NCI-H748 (cell line): ENCODE measurements at regions not wholly inside any gene's neighbourhood (a gene's known extent, or its start where the extent isn't known, plus 50 kb on each side); places are given as distances from the start of the nearest gene placed in this dataset.
A peak's percentile ranks its signal among the peaks of the same experiment; 100 is the strongest.
"Not testable (repeated sequence)": the region's sequence is repeated elsewhere in the genome, so short reads cannot be mapped to it uniquely, and the experiment has no call there.

ENCODE experiments used
- DNase-seq: peaks from one replicate; lab custom pipeline; 2025; ENCODE audit not compliant: unreplicated experiment; lab: John Stamatoyannopoulos, UW

DNA sequence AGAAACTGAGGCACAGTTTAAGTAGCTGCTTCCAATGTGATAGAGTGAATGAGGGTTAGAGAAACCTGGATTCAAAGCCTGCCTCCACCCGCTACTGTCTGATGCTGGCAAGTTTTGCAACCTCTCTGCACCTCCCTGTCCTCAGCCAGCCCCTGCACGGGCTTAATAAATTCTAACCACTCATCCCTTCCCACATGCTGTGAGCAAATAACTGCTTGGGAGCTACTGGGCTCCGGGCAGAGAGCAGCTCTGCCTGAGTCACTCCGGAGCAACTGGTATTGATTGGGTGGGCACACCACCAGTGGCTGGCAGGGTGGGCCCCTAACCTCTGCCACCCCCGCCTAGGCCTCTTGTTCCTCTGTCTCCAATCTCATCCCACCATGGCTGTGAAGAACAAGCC lies 104.3 kb upstream of the SYT13 start:
- DNase-seq, result peak; percentile 62

DNA sequence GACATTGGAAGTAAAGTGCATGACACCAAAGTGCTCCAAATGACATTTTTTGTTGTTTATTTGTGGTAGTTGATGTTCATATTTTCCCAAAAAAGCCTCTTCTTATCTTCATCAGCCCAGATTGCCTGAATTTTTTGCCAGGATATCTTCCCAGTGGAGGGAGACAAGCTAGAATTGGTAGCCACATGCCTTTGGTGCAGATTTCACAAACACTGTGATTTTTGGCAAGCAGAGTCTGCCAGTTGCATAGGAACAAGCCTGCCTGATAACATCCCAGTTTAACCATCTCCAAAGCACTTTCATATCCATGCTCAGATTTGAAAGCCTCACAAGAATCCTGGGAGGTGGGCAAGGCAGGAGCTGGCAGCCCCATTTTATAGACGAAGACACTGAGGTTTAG lies 102.3 kb upstream of the SYT13 start:
- no peak for DNase-seq

DNA sequence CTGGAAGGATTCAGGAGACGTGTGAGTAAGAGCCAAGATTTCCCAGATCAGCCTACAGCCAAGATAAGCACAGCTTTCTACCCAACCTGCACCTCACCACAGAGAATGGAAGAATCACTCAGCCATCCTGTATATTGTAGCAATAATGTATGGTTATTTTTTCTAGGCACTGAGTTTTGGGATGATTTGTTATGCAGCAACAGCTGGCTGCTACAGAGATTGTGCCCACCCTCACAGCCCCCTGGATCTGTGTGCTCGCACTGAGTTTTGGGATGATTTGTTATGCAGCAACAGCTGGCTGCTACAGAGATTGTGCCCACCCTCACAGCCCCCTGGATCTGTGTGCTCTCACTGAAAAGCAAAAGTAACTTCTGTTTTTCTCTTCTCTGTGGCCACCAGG lies 101.7 kb upstream of the SYT13 start:
- not testable (repeated sequence) for DNase-seq

DNA sequence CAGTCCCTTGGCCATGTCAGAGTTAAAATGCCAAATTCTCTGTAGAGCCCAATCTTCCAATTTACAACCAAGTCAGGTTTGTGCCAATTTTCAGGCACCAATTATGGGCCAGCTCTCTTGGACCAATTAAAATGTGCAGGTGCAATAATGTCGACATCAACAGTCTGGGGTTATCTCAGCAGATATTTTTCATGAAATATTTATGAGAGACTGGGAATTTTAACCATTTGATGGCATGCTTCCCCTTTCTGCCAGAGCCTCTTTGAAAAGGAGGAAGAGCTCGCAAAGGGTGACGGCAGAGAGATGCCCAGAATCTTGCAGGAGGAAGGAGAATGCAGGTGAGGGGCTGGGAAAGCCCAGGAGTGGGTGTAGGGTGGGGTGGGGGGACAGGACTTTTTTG lies 100.8 kb upstream of the SYT13 start:
- no peak for DNase-seq

DNA sequence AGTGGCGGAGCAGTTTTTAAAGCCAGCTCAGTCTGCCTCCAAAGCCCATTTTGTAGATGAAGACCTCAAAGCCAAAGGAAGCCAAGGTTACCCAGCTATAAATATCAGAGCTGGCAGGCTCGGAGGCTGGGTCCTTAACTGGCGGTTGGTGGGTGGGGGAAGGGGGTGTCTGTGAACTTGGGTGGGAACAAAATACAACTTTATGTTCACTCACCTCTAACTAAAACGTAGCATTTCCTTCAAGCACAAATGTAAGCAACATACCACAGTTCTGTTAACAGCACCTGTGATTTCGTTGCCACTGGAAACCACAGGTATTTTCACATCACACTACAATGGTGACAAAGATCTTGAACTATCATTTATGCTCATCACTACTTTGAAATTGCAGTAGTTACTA lies 99.7 kb upstream of the SYT13 start:
- DNase-seq, result no peak

DNA sequence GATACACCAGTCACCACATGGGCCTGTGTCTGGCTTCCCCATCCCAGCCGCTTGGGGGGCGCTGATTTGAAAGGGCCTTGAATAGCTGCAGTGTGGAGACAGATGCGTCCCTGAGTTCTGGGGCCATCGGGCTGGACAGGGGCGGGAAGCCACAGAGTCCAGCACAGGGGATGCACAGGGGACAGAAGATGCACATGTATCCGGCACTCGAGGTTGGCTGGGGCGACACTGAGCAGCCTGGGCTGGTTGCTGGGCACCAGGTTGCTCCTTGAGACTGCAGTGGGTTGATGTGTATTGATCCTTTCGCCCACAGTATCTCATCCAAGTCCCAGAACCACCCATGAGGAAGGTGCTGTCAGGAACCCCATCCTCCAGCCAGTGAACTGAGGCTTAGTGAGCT lies 99.3 kb upstream of the SYT13 start:
- DNase-seq, result no peak

DNA sequence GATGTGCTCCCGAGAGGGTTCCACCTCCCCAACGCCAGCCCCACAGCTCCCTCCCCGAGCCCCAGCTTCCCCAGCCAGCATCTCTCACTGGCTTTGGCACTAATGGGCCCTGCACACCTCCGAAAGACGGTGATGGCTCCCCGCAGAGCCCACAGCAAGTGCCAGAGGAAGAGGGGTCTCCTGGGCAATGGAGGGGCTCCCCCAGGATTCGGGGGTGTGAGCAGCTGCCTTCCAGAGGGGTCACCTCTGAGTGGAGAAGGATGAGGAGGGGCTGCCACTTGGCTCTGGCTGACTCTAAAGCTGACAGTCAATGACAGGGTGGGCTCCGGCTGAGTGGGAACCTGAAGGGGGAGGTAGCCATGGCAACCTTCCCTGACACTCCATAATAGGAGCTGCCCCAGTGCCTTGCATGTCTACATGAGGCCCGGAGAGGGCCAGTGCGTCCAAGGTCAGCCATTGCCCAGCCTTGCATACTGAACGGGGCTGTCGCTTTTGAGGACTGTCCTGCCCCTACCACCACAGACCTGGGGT lies 98.6 kb upstream of the SYT13 start:
- DNase-seq, result peak; percentile 16

DNA sequence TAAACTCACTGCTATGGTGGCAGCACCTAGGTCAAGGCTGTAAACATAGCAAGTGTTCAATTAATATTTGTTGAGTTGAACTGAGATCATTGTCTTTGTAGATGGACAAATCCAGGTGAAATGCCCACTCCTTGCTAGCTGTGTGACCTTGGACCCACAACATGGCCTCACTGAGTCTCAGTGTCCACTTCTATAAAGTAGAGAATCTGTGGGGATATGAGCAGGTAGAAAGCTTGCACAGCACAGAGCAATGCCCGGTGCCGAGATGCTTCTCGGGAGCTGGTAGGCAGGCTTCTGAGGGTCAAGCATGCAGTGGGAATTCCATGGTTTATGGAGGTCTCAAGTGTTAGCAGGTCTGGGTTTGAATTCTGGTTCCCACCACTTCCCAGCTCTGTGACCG lies 97.9 kb upstream of the SYT13 start:
- no peak for DNase-seq

DNA sequence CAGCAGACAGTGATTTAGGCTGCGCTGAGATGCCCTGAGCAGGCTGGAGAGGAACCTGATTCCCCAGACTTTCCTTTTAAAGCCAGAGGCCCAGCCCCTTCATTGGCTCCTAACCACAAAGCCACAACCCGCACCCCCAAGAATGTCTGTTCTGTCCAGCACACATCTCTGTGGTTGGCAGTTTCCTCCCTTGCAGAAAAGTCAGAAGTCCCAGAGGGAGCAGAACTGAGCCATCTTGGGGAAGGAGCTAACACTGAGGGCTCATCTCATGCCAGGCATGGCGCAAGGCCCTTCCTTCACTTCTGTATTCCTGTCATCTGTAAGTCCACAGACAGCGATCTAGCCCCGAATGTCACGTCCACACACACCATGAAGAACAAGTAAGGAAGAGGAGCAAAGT lies 97.1 kb upstream of the SYT13 start:
- no peak for DNase-seq

DNA sequence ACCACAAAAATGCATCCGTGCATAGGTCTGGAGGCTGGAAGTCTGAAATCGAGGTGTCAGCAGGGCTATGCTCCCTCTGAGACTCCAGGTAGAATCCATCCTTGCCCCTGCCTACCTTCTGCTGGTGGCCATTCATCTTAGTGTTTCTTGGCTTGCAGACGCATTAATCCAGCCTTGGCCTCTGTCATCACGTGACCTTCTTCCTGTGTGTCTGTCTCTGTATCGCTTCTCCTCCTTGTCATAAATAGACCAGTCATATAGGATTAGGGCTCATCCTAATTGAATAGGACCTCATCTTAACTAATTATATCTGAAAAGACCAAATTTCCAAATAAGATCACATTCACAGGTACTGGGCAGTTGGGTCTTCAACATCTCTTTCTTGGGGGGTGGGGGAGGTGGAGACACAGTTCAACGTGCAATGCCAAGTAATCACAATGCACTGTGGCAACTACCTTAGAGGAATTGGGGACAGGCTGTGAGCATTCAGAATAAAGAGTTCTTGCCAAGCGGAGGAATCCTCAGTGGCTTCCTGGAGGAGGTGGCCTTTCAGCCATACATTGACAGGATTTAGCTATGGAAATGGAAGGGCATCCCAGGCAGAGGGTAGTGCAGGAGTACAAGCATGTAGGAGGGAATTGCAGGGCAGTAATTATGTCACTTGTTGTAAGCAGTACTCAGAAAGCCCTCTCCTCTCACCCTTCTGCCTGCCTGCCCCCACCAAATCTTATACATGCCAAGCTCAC lies 96.2 kb upstream of the SYT13 start:
- no peak for DNase-seq

DNA sequence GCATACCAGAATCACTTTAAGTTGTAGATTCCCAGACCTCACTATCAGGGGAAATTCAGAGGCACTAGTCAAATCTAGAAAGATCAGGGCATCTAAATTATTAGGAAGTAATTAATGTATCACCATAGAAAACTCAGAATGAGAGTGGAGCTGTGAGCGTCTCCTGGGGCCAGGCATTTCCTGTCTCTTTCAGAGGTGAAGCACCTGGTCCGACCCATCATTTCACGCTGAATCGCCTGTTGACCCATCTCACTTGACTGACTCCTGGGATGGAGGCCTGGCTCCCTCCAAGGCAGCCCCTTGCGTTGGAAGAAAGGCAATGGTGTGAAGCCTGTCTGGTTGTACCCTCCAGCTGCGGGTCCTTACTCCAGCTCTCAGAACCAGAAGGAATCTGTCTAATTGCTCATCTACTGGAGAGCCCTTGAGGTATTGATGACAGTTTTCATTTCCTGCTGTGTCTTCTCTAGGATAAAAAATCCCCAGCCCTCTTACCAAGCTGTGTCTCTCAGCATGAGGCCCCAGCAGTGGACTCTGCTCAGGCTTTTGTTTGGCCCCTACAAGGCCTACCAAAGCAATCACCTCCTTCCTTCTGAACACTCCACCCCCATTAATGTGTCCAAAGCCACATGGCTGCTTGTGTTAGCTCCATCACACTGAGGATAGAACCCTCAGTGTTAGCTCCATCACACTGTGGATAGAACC lies 93.2 kb upstream of the SYT13 start:
- no peak for DNase-seq

DNA sequence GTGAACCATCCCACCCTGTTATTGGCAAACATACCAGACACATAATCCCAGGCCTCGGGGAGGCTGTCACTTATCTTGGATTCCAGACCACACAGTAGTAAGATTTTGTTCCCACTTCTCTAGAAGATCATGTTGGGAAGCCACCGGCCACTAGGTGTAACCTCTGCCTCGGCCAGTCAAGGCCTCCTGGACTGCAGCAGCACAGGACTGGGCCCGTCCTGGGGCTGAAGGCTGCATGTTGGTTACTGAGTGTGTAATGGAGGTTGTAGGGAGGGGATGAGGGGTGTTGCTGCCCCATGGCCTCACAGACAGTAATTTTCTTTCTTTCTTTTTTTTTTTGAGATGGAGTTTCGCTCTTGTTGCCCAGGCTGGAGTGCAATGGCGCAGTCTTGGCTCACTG lies 92.4 kb upstream of the SYT13 start:
- no peak for DNase-seq

DNA sequence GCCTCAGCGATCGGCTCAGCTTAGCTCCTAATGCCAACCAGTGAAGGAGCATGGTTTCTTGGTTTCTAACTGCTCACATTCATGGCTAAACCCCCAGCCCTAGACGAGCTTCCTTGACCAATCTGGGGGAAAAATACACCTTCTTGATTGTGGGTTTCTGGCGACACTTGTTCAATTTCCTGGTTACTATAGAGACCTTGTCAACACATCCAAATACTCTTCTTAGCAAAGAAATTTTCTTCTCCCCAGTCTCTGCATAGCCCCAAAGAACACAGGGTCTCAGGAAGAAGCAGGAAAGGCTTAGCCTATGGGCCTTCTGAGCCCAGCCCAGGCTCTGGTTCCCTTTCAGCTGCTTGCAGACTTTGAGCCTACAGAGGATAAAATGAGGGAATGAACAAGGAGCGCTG lies 88.5 kb upstream of the SYT13 start:
- DNase-seq, result no peak

DNA sequence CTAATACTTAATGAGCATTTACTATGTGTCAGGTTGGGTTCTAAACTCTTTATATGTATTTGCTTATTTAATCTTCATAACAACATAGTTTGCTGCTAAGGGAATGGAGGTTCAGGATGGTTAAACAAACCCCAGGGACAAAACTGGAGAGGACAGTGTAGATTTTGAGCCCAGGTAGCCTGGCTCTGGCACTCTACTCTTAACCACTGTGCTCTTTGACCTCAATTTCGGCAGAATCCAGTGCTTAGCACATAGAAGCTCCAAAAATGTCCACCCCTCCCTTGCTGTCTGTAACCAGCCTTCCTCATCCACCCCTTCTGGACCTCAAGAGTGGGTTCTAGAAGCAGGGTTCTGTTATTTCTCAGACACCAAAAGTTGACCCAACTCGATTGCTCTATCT lies 88.0 kb upstream of the SYT13 start:
- no peak for DNase-seq

DNA sequence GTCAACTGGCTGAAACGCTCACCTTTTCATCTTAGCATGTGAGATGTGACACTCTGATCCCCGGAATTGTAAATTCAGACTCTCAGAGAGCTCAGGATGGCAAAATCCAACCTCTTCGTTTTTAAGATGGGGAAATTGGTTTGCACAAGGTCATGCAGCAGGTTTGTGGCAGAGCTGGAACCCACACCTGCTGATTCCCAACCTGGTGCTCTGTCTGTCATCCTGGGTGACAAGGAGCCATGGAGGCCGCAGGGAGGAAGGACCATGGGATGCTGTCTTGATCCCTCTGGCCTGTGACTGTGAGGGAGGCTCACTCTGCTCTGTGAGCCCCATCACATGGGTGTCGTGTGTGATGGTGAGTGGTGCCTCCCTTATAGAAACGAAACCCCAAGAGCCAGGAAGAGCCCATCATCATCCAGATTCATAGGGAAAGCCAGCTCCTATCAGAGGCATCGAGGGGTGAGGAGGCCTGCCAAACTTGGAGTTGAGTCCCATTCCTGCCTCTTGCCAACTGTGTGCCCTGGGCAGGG lies 87.4 kb upstream of the SYT13 start:
- no peak for DNase-seq

DNA sequence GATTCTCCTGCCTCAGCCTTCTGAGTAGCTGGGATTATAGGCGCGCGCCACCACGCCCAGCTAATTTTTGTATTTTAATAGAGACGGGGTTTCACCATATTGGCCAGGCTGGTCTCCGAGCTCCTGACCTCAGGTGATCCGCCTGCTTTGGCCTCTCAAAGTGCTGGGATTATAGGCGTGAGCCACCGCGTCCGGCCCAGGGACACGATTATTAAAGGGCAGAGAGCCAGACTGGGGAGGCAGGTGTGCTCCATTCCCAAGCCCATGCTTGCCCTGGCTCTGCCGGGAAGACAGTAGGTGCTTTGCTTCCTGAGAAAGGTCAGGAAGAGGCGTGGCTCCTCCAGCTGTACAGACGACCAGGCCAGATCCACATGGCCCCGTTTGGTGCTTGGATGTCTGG lies 86.3 kb upstream of the SYT13 start:
- not testable (repeated sequence) for DNase-seq

DNA sequence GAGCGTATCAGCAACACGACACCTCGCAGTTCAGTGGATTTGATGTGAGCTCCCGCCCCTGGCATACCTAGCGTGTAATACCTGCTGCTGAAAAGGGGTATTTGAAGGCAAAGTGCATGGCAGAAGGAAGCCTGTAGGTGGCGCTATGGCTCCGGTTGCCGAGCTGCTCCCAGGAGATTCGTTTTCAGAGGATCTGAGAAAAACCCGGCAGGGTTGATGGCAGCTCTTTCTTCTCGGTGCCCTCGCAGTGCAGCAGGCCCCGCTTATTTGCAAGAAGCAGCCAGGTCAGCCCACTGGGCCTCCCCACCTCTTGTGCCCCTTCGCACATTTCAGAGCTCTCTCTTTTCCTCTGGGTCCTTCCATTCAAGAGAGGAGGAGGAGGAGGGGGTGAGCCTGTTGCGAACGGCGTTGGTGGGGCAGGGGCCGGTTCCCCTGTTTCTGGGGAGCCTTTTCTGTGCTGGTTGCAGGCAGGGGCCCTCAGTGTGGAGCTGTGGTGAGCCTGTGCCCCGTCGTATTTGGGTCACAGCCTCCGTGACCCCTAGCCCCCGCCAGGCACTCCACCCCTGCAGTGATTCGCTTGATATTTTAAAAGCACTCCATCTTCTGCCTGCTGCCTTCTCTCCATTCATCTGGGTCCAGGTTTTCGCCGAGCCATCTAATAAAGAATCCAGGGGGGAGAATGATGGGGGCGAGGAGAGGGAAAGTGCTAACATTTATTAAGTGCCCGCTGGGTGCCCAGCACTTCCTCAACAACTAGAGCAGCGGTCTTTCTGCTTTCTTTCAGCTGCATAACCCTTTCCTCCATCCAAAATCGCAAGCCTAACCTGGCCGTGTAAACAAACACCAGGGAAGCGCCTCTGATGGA lies 85.3 kb upstream of the SYT13 start:
- DNase-seq, result peak; percentile 93

DNA sequence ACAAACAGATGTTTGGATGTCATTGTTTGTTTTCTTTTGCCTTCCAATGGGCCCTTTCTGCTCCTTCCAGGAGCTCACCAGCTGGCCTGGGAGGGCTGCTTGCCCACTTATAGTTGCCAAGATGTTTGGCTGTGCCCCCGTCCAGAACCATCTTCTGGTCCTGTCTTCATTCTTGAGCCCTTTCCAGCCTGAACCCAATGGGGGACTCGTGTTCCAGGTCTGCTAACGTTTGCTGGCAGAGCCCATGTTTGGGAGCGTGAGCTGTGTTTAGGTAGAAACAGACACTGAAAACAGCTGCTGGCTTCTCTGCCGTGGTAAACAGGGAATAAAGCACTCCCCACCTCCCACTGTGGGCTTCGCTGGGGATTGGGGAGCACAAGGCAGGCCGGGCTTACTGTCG lies 83.2 kb upstream of the SYT13 start:
- no peak for DNase-seq

DNA sequence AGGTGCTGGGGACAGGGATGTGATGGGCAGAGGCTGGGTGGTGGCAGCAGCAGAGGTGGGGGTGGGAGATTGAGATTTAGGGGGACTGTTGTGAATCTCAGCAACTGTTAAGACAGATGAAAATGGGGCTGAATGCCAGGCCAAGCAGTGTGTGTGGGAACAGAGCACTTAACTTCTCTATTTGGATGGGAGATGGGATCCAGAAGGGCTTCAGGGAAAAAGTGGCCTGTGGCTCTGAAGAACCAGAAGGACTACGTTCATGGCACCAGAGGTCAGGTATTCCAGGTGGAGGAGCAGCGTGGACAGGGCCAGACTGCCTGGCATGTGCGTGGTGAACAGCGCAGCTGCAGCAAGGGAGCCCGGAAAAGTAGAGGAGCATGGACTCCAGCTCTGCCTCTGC lies 82.6 kb upstream of the SYT13 start:
- DNase-seq, result no peak

DNA sequence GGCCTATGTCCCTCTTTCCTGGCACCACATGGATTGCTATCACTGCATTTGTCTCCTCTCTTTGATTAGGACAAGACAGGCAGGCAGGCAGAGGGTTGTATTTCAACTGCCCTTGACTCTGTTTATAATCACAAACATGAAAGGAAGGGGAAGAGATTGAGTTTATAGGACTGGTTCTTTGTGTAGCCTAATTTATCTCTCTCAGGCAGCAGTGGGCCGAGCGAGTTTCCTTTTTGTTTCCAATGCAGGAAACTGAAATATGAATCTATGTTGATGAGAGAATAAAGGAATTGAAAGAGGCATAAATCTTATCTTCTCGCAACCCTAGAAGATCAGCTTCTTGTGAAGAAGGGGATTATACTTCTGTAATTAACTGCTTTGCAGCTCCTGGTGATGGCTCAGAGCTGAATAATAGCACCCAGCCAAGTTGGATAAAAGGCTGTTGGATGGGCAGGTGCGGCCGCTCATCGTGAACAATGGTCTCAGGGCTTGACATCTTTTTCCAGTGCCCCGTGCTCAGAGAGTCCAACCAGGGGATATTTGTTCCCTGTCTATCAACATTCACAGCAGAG lies 80.6 kb upstream of the SYT13 start:
- peak; percentile 12 for DNase-seq

DNA sequence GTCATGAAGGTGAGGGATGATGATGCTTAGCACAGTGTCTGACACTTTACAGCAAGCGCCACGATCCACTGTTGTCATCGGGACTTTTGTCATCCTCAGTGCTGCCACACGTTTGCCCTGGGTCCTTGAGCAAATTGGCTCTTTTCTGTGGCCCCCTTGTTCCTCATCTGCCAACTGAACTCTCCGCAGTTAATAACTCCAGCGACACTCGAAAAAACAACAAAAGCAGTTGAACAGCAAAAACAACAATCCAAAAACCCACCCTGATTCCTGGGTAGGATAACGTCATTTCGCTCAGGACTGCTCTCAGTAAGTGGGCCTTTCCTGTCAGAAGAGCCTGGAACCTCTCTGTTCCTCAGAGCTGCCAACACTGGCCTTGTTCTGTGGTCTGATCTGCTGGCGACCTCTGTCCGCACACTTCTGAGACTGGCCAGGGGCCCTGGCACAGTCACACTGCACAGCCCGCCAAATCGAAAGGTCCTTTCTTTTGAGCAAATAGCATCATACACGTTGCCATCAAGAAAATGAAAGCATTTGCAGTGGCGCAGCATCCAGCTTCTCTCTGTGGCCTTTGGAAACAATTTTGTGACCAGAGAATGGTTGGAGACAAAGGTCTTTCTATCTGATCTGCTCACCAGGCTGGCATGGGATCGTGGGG lies 79.9 kb upstream of the SYT13 start:
- no peak for DNase-seq
